Activated CD4-positive, alpha-beta T cell treated with anti-CD3 and anti-CD28 coated beads, Interleukin-2, amount 50 U/mL, for 1 hour (primary cell): ENCODE measurements at regions not wholly inside any gene's neighbourhood (a gene's known extent, or its start where the extent isn't known, plus 50 kb on each side); places are given as distances from the start of the nearest gene placed in this dataset.

Experiments
- DNase-seq: peaks from one replicate; pipeline ENCODE4 v3.0.0-alpha.2; 2020

GRCh38 chr10:47195274-47195885 lies 104.6 kb upstream of the GDF10 start:
- DNase-seq = no peak

- no peak for DNase-seq
These were observed 103.3 kb upstream of the GDF10 start for GRCh38 chr10:47196691-47197090.

- no peak for DNase-seq
These were observed 101.8 kb upstream of the GDF10 start for GRCh38 chr10:47198221-47198620.

- no peak for DNase-seq
These were observed 94.8 kb upstream of the GDF10 start for GRCh38 chr10:47205192-47205591.

- DNase-seq = no peak
These were observed 93.3 kb upstream of the GDF10 start for GRCh38 chr10:47206449-47207280.

GRCh38 chr10:47207281-47207615 lies 92.7 kb upstream of the GDF10 start:
- no peak for DNase-seq

GRCh38 chr10:47207894-47208469 lies 92.0 kb upstream of the GDF10 start:
- no peak for DNase-seq

GRCh38 chr10:47209466-47209865 lies 90.5 kb upstream of the GDF10 start:
- DNase-seq = no peak

- DNase-seq = no peak
These were observed 85.5 kb upstream of the GDF10 start for GRCh38 chr10:47214520-47214919.

- DNase-seq = no peak
These were observed 82.9 kb upstream of the GDF10 start for GRCh38 chr10:47217113-47217512.

GRCh38 chr10:47218803-47219202 lies 81.2 kb upstream of the GDF10 start:
- no peak for DNase-seq

- no peak for DNase-seq
These were observed 77.5 kb upstream of the GDF10 start for GRCh38 chr10:47222461-47222860.

GRCh38 chr10:47223236-47223635 lies 76.8 kb upstream of the GDF10 start:
- DNase-seq = no peak

- no peak for DNase-seq
These were observed 75.3 kb upstream of the GDF10 start for GRCh38 chr10:47224546-47225218.

GRCh38 chr10:47225219-47225927 lies 74.6 kb upstream of the GDF10 start:
- no peak for DNase-seq

- DNase-seq = no peak
These were observed 73.9 kb upstream of the GDF10 start for GRCh38 chr10:47225928-47226645.

GRCh38 chr10:47230482-47230881 lies 69.5 kb upstream of the GDF10 start:
- no peak for DNase-seq

- no peak for DNase-seq
These were observed 69.0 kb upstream of the GDF10 start for GRCh38 chr10:47230957-47231356.

- DNase-seq = no peak
These were observed 68.6 kb upstream of the GDF10 start for GRCh38 chr10:47231414-47231813.

- DNase-seq = no peak
These were observed 66.4 kb upstream of the GDF10 start for GRCh38 chr10:47233631-47234030.

GRCh38 chr10:47235484-47235883 lies 64.5 kb upstream of the GDF10 start:
- no peak for DNase-seq
